Loucy (cell line): ENCODE measurements at regions not wholly inside any gene's neighbourhood (a gene's known extent, or its start where the extent isn't known, plus 50 kb on each side); places are given as distances from the start of the nearest gene placed in this dataset.

Source experiments
- H2AFZ ChIP-seq: fragments of 200-600 bp; sonication (generic); 2 replicates; pipeline ENCODE4 v1.6.0; 2016; ENCODE audit warnings: antibody characterized with exemption, mild to moderate bottlenecking, low read length, moderate library complexity
- H3F3A ChIP-seq: fragments of 200-600 bp; 2 replicates; pipeline ENCODE4 v1.6.0; 2016; ENCODE audit warnings: antibody characterized with exemption, low read depth, mild to moderate bottlenecking
- H3K27me3 ChIP-seq: fragments of 200-600 bp; sonication (generic); 2 replicates; pipeline ENCODE4 v1.6.1; 2014; ENCODE audit warnings: low read length, mild to moderate bottlenecking; ENCODE audit not compliant: insufficient read depth, poor library complexity, severe bottlenecking
- H3K36me3 ChIP-seq: fragments of 200-600 bp; sonication (generic); 2 replicates; pipeline ENCODE4 v1.6.1; 2016; ENCODE audit warnings: low read length; ENCODE audit not compliant: insufficient read depth
- H3K4me1 ChIP-seq: fragments of 200-600 bp; sonication (generic); 2 replicates; pipeline ENCODE4 v1.5.1; 2014; ENCODE audit warnings: low read length, mild to moderate bottlenecking; ENCODE audit not compliant: insufficient read depth, poor library complexity, severe bottlenecking
- H3K4me2 ChIP-seq: fragments of 200-600 bp; sonication (generic); 2 replicates; pipeline ENCODE4 v1.6.0; 2014; ENCODE audit warnings: antibody characterized with exemption, low read length, low read depth, mild to moderate bottlenecking; ENCODE audit not compliant: poor library complexity, severe bottlenecking
- H3K4me3 ChIP-seq: fragments of 200-600 bp; sonication (generic); 2 replicates; pipeline ENCODE4 v1.5.1; 2014; ENCODE audit warnings: low read length, mild to moderate bottlenecking, mixed read lengths; ENCODE audit not compliant: poor library complexity, severe bottlenecking
- H3K79me2 ChIP-seq: fragments of 200-600 bp; sonication (generic); 2 replicates; pipeline ENCODE4 v1.6.1; 2014; ENCODE audit warnings: low read length; ENCODE audit not compliant: insufficient read depth
- H3K9ac ChIP-seq: fragments of 200-600 bp; sonication (generic); 2 replicates; pipeline ENCODE4 v1.6.0; 2014; ENCODE audit warnings: mild to moderate bottlenecking, low read depth, low read length, moderate library complexity; ENCODE audit not compliant: poor library complexity, severe bottlenecking
- H3K9me2 ChIP-seq: fragments of 200-600 bp; sonication (generic); replicated peaks from 2 replicates; pipeline ENCODE4 v1.6.1; 2016; ENCODE audit warnings: low read depth, low read length, mixed read lengths
- H3K9me3 ChIP-seq: fragments of 200-600 bp; sonication (generic); 2 replicates; pipeline ENCODE4 v1.6.1; 2014; ENCODE audit warnings: mild to moderate bottlenecking, antibody characterized with exemption, low read length, low read depth; ENCODE audit not compliant: insufficient read depth
- H4K20me1 ChIP-seq: fragments of 200-600 bp; sonication (generic); 2 replicates; pipeline ENCODE4 v1.6.0; 2014; ENCODE audit warnings: antibody characterized with exemption, low read length, mild to moderate bottlenecking; ENCODE audit not compliant: insufficient read depth, poor library complexity, severe bottlenecking
- CTCF ChIP-seq: fragments of 200-600 bp; sonication (generic); conservative IDR thresholded peaks from 2 replicates; pipeline ENCODE4 v1.5.1; 2014; ENCODE audit warnings: mild to moderate bottlenecking, antibody characterized with exemption, low read length
- EZH2phosphoT487 ChIP-seq: fragments of 200-600 bp; IDR thresholded peaks from 2 replicates; pipeline ENCODE4 v1.6.1; 2018; ENCODE audit warnings: antibody characterized with exemption, mild to moderate bottlenecking, moderate library complexity, borderline replicate concordance

GRCh38 chr2:164073101-164074074, 337.6 kb upstream of the FIGN start:
- Histone ChIP-seq H3F3A (no peaks in the 10 kb centered on the region), H2AFZ (no peak overlapping the region), H3K36me3 (no peaks in the 10 kb centered on the region), H3K9ac (no peak overlapping the region), H3K4me1 (no peaks in the 10 kb centered on the region), H3K4me2 (no peak overlapping the region), H3K79me2 (no peaks in the 10 kb centered on the region), H3K9me3 (no peaks in the 10 kb centered on the region), H4K20me1 (no peaks in the 10 kb centered on the region), H3K4me3 (no peak overlapping the region), H3K9me2 (no peaks in the 10 kb centered on the region), H3K27me3 (no peaks in the 10 kb centered on the region)
- TF ChIP-seq CTCF = no peak
- no peak for TF ChIP-seq EZH2phosphoT487

GRCh38 chr2:164069540-164069939, 333.7 kb upstream of the FIGN start:
- H3K9me2 ChIP-seq = no peaks in the 10 kb centered on the region

GRCh38 chr2:164068063-164068462, 332.3 kb upstream of the FIGN start:
- Histone ChIP-seq H3K9ac (no peak overlapping the region), H3F3A (no peaks in the 10 kb centered on the region), H3K27me3 (no peaks in the 10 kb centered on the region), H3K9me2 (no peaks in the 10 kb centered on the region), H3K79me2 (no peaks in the 10 kb centered on the region), H3K4me2 (no peak overlapping the region), H2AFZ (no peak overlapping the region), H3K36me3 (no peaks in the 10 kb centered on the region), H3K9me3 (no peaks in the 10 kb centered on the region), H3K4me3 (no peak overlapping the region), H4K20me1 (no peaks in the 10 kb centered on the region), H3K4me1 (no peaks in the 10 kb centered on the region)
- TF ChIP-seq EZH2phosphoT487 (no peak), CTCF (no peak)

More at GRCh38 chr2:164069540-164069939, 333.7 kb upstream of the FIGN start:
- no peaks in the 10 kb centered on the region for H3K4me1 ChIP-seq
- H3K4me3 ChIP-seq = no peak overlapping the region
- H3K79me2 ChIP-seq = no peaks in the 10 kb centered on the region
- no peaks in the 10 kb centered on the region for H3F3A ChIP-seq
- H3K9me3 ChIP-seq = no peaks in the 10 kb centered on the region
- no peak for TF ChIP-seq EZH2phosphoT487
- H3K4me2 ChIP-seq = no peak overlapping the region
- H3K36me3 ChIP-seq = no peaks in the 10 kb centered on the region
- H3K27me3 ChIP-seq = no peaks in the 10 kb centered on the region
- no peak overlapping the region for H3K9ac ChIP-seq
- H4K20me1 ChIP-seq = no peaks in the 10 kb centered on the region
- H2AFZ ChIP-seq = no peak overlapping the region
